Frontal cortex (tissue), 3 donors: ENCODE measurements at regions not wholly inside any gene's neighbourhood (a gene's known extent, or its start where the extent isn't known, plus 50 kb on each side); places are given as distances from the start of the nearest gene placed in this dataset.

Source experiments
- DNase-seq, 2 donors: peaks; one replicate each; pipeline ENCODE4 v3.0.0; 2012; ENCODE audit warnings: low spot score in 2 of 2
- FAIRE-seq: peaks from 2 replicates; lab custom pipeline; 2012; peaks lifted over from hg19 to GRCh38; lab: Jason Lieb, UNC
- donor health status: control.
- donor health status: control.
- donor health status: control.

DNA sequence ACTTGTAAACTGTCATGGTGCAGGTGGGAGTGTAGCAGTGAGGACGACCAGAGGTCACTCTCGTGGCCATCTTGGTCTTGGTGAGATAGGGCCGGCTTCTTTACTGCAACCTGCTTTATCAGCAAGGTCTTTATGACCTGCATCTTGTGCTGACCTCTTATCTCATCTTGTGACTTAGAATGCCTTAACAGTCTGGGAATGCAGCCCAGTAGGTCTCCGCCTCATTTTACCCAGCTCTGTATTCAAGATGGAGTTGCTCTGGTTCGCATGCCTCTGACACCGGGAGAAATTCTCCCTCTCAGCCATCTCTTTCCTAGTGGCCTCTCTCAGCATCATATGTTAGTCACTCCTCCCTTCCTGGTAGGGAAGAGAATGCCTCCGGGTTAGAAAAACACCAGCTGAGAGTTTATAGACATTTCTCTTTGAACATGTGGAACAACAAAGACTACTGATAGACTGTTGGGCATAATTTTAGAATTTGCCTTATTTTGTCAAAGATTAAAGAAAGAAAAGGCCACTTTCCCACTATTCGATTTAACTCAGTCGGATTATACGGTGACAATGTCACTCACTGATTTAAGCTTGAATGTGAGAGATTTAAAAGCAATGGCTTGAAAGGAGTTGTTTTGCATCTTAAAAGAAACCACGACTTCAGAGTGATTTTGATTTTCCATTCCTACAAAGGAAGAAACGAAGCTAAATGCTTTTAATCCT lies 67.9 kb upstream of the SNX9 start:
- no peak for DNase-seq
- FAIRE-seq: no peak

DNA sequence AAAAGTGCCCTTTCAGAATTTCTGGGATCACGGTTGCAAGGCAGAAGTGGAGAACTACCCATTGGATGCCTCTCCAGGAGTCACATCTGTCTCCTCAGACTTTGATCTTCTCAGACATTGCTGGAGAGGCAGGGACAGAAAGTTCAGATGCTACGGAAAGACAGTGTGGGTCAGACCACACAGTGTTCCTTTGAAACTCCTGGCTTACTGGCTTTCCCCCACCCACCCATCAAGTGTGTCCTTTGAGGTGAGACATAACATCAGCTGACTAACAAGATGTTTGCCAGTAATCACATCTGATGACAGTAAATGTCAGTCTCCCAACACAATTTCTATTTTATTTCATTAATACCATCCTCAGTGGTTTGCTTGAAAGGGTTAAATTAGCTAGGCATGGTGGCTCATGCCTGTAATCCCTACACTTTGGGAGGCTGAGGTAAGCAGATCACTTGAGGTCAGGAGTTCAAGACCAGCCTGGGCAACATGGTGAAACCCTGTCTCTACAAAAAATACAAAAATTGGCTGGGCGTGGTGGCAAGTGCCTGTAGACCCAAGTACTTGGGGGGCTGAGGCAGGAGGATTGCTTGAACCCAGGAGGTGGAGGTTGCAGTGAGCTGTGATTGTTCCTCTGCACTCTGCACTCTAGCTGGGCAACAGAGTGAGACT lies 67.2 kb upstream of the SNX9 start:
- FAIRE-seq: no peak
- DNase-seq: no peak

GRCh38 chr6:157756708-157757429 lies 66.2 kb upstream of the SNX9 start:
- no peak for FAIRE-seq
- peak; percentile 35 to 67 for DNase-seq

GRCh38 chr6:157757430-157758403 lies 65.3 kb upstream of the SNX9 start:
- no peak for FAIRE-seq
- DNase-seq: no peak

DNA sequence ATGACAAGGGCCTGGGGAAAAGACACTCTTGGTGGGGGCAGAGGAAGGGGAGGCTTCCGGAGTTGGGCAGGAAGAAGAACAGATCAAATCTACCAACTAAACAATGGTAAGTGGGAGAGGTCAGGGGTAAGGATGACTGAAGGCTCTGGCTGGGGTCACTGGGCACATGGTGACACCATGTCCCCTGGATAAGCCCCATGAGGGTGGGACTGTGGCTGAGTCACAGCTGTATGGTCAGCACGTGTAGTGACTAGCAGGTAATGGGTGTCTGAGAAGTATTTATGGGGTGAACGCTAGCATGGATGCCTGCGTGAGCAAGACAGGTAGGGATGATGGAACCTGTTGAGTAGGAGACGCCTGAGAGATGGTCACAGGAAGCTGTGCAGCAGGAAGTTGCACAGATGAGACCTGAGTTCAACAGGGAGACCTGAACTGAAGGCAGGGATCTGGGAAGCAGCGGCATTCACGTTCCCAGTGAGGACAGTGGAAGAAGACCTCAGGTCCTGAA lies 64.5 kb upstream of the SNX9 start:
- FAIRE-seq: no peak

DNA sequence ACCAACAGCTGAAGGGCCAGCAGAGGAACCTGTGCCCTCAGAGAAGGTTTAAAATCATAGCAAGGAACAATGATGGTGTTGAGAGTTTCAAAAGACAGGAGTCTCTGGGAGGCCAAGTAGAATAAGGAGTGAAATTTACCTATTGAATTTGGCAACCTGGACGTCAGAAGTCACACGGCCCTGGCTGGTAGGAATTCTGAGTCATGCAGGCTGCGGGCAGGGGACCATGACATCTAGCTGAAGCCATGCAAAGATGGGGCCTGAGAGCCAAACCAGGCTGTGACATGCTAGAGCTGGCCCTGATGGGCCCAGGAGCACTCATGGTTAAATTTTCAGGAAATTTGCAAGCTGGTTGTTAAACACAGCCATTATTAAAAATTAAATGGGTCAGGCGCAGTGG lies 64.0 kb upstream of the SNX9 start:
- FAIRE-seq (no peak), DNase-seq (no peak)

More for the DNA sequence above, 64.5 kb upstream of the SNX9 start:
- no peak for DNase-seq

DNA sequence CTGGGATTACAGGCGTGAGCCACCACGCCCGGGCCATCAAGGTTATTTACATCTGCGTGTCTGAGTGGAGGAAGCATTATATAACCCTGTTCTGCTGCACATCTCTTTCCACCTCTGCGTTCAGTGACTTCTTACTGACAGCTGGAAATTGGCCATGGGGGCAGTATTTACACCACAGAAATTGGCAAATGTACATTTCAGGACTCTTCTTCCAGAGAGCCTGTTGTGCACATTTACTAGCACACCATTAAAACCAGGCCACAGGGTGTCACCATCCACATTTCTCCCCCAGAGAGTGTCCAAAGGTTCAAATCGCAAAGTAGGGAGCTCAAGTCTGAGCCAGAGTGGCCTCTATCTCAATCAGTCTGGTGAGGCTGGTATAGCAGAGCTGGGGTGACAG lies 62.9 kb upstream of the SNX9 start:
- FAIRE-seq (no peak), DNase-seq (no peak)

GRCh38 chr6:157760589-157761330 lies 62.3 kb upstream of the SNX9 start:
- DNase-seq: no peak
- no peak for FAIRE-seq

DNA sequence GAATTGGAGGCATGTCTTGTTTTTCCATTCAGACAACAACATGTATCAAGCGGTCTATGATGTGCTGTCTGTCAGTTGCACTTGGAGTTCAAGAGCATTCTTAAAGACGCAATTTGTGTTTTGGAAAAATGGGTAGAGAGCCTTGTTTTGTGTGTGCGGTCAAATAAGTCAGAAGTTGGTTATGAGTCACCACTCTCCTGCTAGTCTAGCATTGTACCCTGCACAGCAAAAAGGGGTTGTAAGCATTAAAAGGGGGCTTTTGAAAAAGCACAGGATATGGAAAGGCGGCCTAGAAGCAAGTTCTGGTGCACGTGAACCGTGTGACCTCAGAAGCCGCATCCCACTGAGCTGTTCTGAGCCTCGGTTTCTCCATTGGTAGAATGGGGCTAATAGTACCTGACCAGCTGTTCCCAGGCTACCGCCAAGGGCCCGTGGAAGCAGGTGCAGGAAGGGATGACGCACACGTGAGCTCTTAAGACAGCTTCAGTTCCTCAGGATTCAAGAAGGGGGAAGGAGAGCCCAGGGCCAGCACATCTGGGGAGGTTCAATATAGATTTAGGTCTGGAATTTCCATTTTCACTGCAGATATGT lies 61.6 kb upstream of the SNX9 start:
- FAIRE-seq: no peak
- no peak for DNase-seq

- DNase-seq: no peak
- no peak for FAIRE-seq
These were observed 61.1 kb upstream of the SNX9 start for GRCh38 chr6:157761926-157762325.

- FAIRE-seq: no peak
- no peak for DNase-seq
These were observed 60.4 kb upstream of the SNX9 start for GRCh38 chr6:157762636-157763035.

DNA sequence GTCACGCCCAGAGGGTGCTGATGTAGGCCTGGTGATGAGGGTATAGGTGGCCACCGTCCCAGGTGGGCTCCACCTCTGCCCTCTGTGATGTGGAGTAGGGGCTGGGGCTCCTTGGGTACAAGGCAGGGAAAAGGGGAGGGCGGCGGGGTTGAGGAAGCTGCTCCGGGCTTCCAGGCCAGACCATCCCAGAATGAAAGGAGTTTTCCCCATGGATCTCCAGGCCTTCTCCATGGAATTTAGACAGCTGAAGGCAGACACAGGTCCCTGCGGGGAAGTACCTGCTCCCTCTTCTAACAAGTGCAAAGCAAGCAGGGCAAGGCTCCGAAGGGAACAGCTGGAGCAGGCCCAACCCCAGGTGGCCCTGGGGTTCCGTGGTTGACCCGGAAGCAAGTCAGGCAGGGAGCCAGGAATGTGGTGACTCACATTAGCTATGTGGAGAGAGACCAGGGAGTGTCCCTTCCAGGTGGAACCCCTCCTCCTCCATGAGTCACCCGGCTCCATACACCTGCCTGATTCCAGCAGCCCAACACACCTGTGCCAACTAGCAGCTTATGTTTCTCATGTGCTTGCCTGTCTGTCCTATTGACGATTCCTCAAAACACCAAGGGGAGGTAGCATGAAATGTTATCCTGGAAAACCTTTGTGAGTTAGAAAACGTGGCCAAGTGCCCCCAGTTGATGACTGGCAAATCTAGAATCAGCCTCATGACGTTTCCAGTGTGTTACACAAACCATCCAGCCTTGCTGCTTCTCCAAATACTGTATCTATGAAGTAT lies 59.7 kb upstream of the SNX9 start:
- DNase-seq: peak in 1 of 2 donors; percentile 22

GRCh38 chr6:157763904-157764177 lies 59.2 kb upstream of the SNX9 start:
- FAIRE-seq (no peak), DNase-seq (no peak)

More for the DNA sequence above, 59.7 kb upstream of the SNX9 start:
- FAIRE-seq: no peak

DNA sequence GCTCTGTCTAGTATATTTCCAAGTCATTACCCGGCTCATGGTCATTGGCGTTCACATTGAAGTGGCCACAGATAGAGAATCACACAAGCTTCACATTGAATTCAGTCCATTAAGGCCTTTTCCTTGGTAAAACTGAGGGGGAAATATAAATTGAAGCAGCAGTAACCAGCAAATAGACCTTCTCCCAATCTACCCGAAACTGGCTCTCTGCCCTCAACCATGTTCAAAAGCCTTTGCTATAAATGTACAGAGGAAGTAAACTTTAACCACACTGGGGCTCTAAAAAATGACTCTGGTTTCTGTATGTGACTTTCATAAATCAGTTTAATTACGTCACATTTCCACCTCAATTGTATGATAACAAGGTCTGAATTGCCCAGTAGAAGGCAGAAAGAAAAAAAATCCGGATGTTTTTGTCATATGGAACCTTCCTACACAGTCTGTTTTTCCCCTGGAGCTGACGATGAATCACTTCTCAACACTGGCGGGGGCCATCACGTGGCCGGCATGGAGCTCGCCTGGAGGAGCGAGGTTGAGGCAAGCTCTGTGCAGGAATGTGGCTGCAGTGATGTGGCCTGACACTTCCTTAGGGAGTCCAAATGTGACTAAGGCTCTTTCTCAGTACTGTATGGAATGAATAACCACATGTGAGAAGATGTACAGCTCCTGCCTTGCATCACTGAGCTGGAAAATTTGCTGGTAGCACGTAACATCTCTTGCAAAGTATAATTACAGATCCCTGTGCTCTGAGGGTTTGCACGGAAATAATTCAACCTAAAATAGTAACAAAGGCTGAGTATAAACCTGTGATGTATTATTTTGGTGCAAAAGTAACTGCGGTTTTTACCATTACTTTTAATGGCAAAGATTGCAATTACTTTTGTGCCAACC lies 58.6 kb upstream of the SNX9 start:
- DNase-seq (peak in 1 of 2 donors; percentile 51), FAIRE-seq (no peak)

- FAIRE-seq: no peak
- no peak for DNase-seq
These were observed 55.9 kb upstream of the SNX9 start for GRCh38 chr6:157766901-157767774.

DNA sequence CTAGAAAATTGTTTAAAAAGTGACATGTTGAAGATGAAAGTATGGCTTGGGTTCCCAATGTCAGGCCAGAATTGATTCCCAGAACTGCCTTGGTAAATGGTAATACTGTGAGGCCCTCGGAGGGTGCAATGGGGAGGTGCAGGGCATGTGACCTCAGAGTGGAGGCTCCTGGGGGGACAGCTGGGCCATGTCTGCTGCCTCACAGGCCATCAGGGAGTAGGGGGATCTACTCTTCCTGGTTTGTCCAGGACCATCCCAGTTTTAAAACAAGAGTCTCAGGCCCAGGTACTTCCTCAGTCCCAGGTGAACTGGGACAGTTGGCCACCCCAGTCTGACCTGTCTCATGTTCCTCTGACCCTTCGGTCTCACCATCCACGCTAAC lies 55.3 kb upstream of the SNX9 start:
- no peak for DNase-seq
- FAIRE-seq: no peak
